ENCODE measurements at regions not wholly inside any gene's neighbourhood (a gene's known extent, or its start where the extent isn't known, plus 50 kb on each side); places are given as distances from the start of the nearest gene placed in this dataset.

DNA sequence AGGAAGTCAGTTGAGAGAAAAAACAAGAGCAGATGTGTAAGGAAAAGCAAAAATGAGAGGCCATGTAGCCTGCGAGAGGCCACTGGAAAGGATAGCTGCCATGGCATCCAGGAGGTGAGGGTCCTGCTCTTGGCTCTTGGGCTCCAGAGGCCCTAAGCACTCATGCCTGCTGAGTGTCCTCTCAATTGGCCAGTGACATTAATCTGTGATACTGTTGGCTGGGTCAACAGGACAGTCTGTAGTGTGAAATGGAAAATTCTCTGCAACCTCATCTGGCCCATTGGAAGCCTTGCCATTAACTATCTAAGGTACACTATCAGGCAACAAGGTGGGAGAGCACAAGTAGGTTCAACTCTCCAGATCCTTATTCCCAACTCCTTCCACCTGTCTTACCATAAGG lies 180.9 kb downstream of the LY86 start:
- Histone ChIP-seq H3K27ac (no peak overlapping the region), H3K4me3 (no peak overlapping the region)

- no peak overlapping the region for H3K4me3 ChIP-seq
Observed at GRCh38 chr6:6771224-6771945, 182.9 kb downstream of the LY86 start.

GRCh38 chr6:6771964-6772363 lies 183.4 kb downstream of the LY86 start:
- H3K27ac ChIP-seq: no peak overlapping the region

More at GRCh38 chr6:6771224-6771945, 182.9 kb downstream of the LY86 start:
- no peak overlapping the region for H3K27ac ChIP-seq

DNA sequence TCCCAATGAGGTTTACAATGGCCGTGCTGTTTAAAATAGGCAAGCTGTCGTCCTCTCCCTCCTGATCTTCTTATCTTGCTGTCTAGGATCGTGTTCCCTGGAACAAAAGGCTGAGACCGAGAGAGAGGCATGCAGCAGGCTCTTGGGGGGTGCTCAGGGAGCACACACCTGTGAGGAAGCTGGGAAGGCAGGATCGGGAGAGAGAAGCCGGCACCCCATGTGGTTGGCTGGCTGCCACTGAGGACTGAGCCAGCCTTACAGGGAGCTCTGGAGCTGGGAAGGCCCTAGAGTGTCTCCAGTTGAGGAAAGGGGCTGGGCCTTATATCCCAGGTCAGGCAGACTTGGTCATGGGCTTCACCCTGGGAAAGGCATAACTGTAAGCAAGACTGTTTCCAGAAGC lies 184.2 kb downstream of the LY86 start:
- no peak overlapping the region for H3K27ac ChIP-seq

More at GRCh38 chr6:6771964-6772363, 183.4 kb downstream of the LY86 start:
- H3K4me3 ChIP-seq: no peak overlapping the region

DNA sequence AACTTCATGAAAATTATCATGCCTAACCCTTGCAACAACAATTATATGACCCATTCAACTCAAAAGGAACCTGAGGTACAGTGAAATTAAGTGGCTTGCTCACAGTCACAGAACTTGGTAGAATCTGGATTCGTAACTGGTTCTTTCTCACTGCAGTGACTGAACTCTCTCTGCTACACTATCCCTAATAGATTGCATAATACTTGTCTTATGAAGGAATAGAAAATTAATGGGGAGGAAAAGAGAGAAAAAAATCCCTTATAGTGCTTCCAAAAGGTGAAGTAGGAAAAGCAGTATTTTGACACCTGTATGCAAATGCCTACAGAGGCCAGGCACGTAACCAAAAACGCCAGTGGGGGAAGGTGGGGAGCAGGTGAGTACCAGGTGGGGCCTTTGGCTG lies 186.6 kb downstream of the LY86 start:
- Histone ChIP-seq H3K27ac (no peak overlapping the region), H3K4me3 (no peak overlapping the region)

More for the DNA sequence above, 184.2 kb downstream of the LY86 start:
- H3K4me3 ChIP-seq: no peak overlapping the region

GRCh38 chr6:6780231-6780630 lies 191.7 kb downstream of the LY86 start:
- Histone ChIP-seq H3K27ac (no peak overlapping the region), H3K4me3 (no peak overlapping the region)

DNA sequence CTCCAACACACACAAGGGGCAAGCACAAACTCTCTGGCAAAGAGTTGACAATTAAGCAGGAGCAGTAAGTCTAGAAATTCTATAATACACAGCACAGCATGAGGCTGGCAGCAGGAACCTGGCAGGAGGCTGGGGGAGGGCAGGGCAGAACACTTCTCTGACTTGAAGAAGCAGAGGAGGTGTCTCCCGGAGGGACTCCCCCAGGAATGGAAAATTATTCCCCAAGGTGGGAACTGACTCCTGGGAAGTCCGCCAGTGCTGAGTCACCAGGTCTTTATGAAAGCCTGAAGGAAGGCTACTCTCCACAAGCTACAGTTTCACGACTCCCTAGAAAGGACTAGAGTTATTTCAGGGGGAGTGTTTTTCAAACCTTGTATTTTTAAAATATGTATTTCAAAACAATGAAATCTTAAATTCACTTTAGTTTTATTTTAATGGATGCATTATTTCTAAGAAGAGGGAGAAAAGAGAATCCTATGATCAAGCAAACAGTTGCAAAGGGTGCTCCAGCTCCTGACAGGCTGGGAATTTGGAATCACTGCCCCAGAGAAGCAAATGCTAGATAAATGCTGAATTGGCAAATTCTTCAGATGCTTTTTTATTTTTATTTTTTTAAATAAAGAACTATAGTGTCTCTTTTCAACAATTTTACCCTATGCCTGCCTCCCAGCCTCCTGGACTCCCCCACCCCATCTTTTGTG lies 192.8 kb downstream of the LY86 start:
- no peak overlapping the region for H3K4me3 ChIP-seq
- peak overlapping the region in 1 of 21 experiments; percentile 49 for H3K27ac ChIP-seq

DNA sequence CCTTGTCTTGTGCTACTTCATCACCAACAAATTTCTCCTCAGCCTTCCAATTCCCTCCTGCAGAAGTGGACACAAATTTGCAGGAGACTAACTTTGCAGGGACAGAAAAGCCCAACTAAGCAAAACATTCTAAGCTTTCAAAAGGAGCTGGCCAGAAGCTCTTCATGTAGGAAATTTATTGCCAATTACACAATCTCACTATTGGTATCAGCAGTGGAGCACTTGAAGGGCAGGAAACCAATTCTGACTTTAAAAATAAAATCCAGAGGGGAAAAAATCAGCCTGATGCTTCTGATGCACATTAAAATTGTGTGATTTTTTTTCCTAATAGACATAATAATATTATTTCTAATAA lies 193.3 kb downstream of the LY86 start:
- Histone ChIP-seq H3K4me3 (no peak overlapping the region), H3K27ac (no peak overlapping the region)

GRCh38 chr6:6783721-6784120 lies 195.2 kb downstream of the LY86 start:
- Histone ChIP-seq H3K27ac (no peak overlapping the region), H3K4me3 (no peak overlapping the region)

DNA sequence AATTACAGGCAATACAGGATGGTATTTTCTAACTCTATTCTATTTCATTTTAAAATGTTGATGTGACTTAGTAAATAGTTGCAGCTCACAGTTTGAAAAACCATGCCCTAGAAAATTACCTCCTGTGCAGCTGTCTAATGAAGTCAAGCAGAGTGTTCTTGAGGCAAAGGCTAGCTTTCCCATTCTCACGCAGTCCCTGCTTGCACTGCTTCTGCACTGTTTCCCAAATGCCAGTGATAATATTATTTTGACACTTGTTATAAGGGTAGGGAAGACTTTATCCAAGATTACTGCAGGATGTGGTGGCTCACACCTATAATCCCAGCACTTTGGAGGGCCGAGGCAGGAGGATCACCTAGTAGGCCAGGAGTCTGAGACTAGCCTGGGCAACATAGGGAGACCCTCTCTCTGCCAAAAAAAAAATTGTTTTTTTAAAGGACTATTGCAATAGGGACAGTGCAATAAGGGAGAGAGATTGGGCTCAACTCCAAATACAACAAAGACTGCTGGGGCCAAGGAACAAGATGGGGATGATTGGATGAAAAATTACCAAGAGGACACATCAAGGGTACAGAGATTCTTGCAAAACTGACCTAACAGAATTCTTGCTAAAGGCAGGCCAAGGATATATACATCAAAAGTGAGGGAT lies 196.1 kb downstream of the LY86 start:
- Histone ChIP-seq H3K4me3 (no peak overlapping the region), H3K27ac (no peak overlapping the region)

- no peak overlapping the region for H3K4me3 ChIP-seq
- H3K27ac ChIP-seq: no peak overlapping the region
Observed at GRCh38 chr6:6785163-6785521, 196.6 kb downstream of the LY86 start.

- Histone ChIP-seq H3K27ac (no peak overlapping the region), H3K4me3 (no peak overlapping the region)
Observed at GRCh38 chr6:6788394-6789032, 200.0 kb downstream of the LY86 start.

DNA sequence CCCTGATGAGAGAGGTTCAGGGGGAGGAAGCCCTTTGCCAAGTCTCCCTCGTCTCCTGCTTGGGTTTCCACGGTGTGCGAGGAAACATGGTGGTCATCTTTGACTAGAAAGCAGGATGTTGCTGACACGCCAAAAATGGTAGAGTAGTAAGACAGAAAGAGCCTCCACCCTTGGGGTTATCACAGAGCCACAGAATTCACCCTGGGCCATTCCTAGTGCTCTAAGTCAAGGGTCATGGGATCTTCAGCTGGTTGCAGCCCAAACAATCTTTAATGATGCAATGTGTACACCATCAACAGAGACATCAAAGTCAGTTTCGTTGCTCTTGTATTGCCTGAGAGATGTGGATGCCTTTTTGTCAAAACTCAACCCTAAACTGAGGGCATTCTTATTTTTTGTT lies 201.9 kb downstream of the LY86 start:
- no peak overlapping the region for H3K27ac ChIP-seq
- no peak overlapping the region for H3K4me3 ChIP-seq

DNA sequence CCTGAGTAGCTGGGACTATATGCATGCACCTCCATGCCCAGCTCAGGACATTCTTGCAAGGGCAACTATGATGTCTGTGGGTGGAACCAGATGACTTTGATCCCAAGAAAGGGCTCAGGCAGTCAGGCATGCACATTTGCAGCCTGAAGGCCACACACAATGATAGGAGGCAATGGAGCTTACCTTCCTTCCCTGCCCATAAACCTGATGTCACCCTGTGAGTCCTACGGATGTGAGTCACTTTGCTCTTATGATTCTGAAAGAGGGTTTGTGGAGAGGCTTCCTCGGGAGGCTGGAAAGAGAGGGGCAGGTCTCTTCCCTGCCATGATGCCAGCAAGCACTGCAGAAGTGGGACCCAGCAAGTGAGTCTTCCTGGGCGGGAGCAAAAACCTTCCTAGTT lies 202.4 kb downstream of the LY86 start:
- H3K27ac ChIP-seq: no peak overlapping the region
- H3K4me3 ChIP-seq: no peak overlapping the region

DNA sequence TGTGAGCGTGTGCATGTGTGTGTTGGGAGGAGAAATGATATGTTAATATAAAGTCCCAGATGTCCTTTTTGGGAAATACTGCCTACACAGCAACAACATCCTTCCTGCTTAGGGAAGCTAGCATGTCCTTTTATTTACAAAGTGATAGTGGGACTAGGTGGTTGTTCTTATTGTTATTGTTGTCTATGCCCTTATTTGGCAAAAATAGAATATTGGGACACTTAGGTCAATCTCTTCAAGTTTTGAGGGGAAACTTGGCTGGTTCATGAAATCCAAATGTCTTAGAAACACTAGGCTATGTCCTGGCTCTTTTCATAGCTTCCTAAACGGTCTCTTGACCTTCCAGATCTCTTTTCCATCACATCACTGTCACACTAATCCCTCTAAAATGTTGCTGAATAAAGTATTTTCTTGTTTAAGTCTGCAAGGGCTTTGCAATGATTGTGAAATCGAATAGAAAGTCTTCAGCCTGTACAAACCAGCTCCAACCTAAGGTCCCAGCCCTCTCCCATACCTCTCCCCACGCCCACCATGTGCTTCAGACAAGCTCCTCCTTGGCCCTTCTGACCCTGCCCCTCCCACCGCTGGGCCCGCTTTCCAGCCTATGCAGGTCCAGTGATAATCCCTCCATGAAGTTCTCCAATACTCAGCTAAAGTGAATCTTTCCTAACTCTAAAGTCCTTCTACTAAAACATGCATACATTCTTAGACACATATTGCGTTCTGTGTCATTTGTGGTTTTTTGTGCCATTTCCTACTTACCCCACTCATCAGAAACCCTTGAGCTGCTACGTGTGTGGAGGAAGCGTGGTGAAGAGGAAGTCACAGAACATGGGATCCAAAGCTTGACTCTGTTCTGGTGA lies 205.1 kb downstream of the LY86 start:
- no peak overlapping the region for H3K4me3 ChIP-seq

DNA sequence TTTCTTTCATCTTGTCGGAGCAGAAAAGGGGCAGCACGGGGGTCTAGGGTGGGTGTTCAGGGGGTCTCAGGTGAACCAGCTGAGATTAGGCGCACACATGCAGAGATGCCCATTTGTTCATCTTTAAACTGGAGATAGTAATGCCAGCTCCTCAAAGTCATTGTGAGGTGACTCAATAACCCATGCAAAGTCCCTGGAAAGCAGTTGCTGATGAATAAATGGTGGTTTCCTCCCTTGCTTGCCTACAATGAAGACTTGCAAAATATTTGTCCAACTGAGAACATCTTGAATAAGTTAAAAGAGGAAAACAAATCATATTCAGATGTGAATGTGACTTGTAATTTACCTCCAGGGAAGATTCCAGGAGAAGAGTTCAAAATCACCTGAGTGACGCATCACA lies 206.9 kb downstream of the LY86 start:
- H3K27ac ChIP-seq: no peak overlapping the region

More for the DNA sequence above, 205.1 kb downstream of the LY86 start:
- H3K27ac ChIP-seq: peak overlapping the region in 2 of 21 experiments; percentile 57 to 70

GRCh38 chr6:6796818-6797217 lies 208.3 kb downstream of the LY86 start:
- H3K27ac ChIP-seq: no peak overlapping the region
- H3K4me3 ChIP-seq: no peak overlapping the region

More for the DNA sequence above, 206.9 kb downstream of the LY86 start:
- H3K4me3 ChIP-seq: no peak overlapping the region

GRCh38 chr6:6798448-6798860 lies 209.9 kb downstream of the LY86 start:
- H3K4me3 ChIP-seq: no peak overlapping the region
- H3K27ac ChIP-seq: peak overlapping the region in 6 of 21 experiments; percentile 43 to 78 (median 69)

GRCh38 chr6:6801005-6801335 lies 212.4 kb downstream of the LY86 start:
- Histone ChIP-seq H3K4me3 (no peak overlapping the region), H3K27ac (peak overlapping the region in 10 of 21 experiments; percentile 4 to 78 (median 55))
